Fibroblast of lung (primary cell): ENCODE measurements at regions not wholly inside any gene's neighbourhood (a gene's known extent, or its start where the extent isn't known, plus 50 kb on each side); places are given as distances from the start of the nearest gene placed in this dataset.

Experiments
- DNase-seq, 2 donors: peaks; one replicate each; pipeline versions ENCODE4 v3.0.0 to v3.0.0-alpha.2; 2010; ENCODE audit warnings: low read depth in 2 of 2
- H2AFZ ChIP-seq: 2 replicates; pipeline ENCODE4 v1.5.1; 2012; ENCODE audit warnings: low read length, control low read depth, inconsistent platforms
- H3K27ac ChIP-seq: 2 replicates; pipeline ENCODE4 v1.5.1; 2011; ENCODE audit warnings: low read length, control low read depth; ENCODE audit not compliant: insufficient read depth
- H3K27me3 ChIP-seq: 2 replicates; pipeline ENCODE4 v1.5.1; 2011; ENCODE audit warnings: mild to moderate bottlenecking, low read length; ENCODE audit not compliant: control insufficient read depth, insufficient read depth
- H3K36me3 ChIP-seq: 2 replicates; pipeline ENCODE4 v1.5.1; 2011; ENCODE audit warnings: low read length; ENCODE audit not compliant: control insufficient read depth, insufficient read depth
- H3K4me1 ChIP-seq: 2 replicates; pipeline ENCODE4 v1.5.1; 2011; ENCODE audit warnings: low read length; ENCODE audit not compliant: control insufficient read depth, insufficient read depth; ENCODE audit errors: extremely low read depth
- H3K4me2 ChIP-seq: 2 replicates; pipeline ENCODE4 v1.5.1; 2011; ENCODE audit warnings: low read length, control low read depth; ENCODE audit not compliant: insufficient read depth; ENCODE audit errors: extremely low read depth
- H3K4me3 ChIP-seq, 4 experiments: fragments of 200-600 bp in 1 of 4; sonication (generic) in 1 of 4; replicated peaks in 1 of 4; 2 replicates each; pipeline ENCODE4 v1.5.1; 2011 to 2016; ENCODE audit warnings: low read length in 4 of 4, low read depth in 3 of 4, mild to moderate bottlenecking in 3 of 4, control low read depth in 2 of 4, inconsistent platforms in 1 of 4, mixed read lengths in 1 of 4; ENCODE audit not compliant: insufficient read depth in 1 of 4; ENCODE audit errors: control extremely low read depth in 1 of 4
- H3K79me2 ChIP-seq: 2 replicates; pipeline ENCODE4 v1.5.1; 2012; ENCODE audit warnings: mild to moderate bottlenecking, low read length, inconsistent platforms; ENCODE audit not compliant: control insufficient read depth, insufficient read depth
- H3K9ac ChIP-seq: 2 replicates; pipeline ENCODE4 v1.5.1; 2011; ENCODE audit warnings: mild to moderate bottlenecking, low read length, control low read depth; ENCODE audit not compliant: insufficient read depth
- H3K9me3 ChIP-seq: 2 replicates; pipeline ENCODE4 v1.5.1; 2012; ENCODE audit warnings: low read depth, low read length; ENCODE audit not compliant: control insufficient read depth, insufficient read depth
- H4K20me1 ChIP-seq: 2 replicates; pipeline ENCODE4 v1.5.1; 2011; ENCODE audit warnings: low read length; ENCODE audit not compliant: control insufficient read depth, insufficient read depth; ENCODE audit errors: extremely low read depth
- CTCF ChIP-seq, 2 donors: IDR thresholded peaks in 1 of 2; conservative IDR thresholded peaks in 1 of 2; 1 replicate in 1 of 2; 2 replicates in 1 of 2; pipeline ENCODE4 v1.5.1; 2011 to 2012; ENCODE audit warnings: low read length in 2 of 2, control low read depth in 1 of 2, inconsistent platforms in 1 of 2, low read depth in 1 of 2, mild to moderate bottlenecking in 1 of 2
- EZH2 ChIP-seq: IDR thresholded peaks from 2 replicates; pipeline ENCODE4 v1.5.1; 2012; ENCODE audit warnings: low read length, control low read depth, mild to moderate bottlenecking; ENCODE audit errors: missing control alignments

- H3K27ac ChIP-seq = no peak overlapping the region
- no peak for DNase-seq
- TF ChIP-seq EZH2 (no peak), CTCF (conservative IDR thresholded peaks at IDR 0.05 in 1 of 2, IDR thresholded peaks at IDR 0.05 in 1 of 2; ENCODE audit: low read depth in 1 of 2, low read length in 2 of 2) (no peak)
Observed at GRCh38 chr10:57202356-57202755, 841.3 kb upstream of the ZWINT start.

GRCh38 chr10:57188846-57189245 is 827.8 kb upstream of the ZWINT start:
- no peaks in the 10 kb centered on the region for H3K9me3 ChIP-seq
- H4K20me1 ChIP-seq = no peaks in the 10 kb centered on the region
- H3K4me1 ChIP-seq = no peaks in the 10 kb centered on the region
- H3K9ac ChIP-seq = no peak overlapping the region
- no peak overlapping the region for H2AFZ ChIP-seq
- TF ChIP-seq EZH2 (no peak), CTCF (conservative IDR thresholded peaks at IDR 0.05 in 1 of 2, IDR thresholded peaks at IDR 0.05 in 1 of 2; ENCODE audit: low read depth in 1 of 2, low read length in 2 of 2) (no peak)
- no peak for DNase-seq
- H3K27ac ChIP-seq = no peak overlapping the region
- no peaks in the 10 kb centered on the region for H3K36me3 ChIP-seq
- H3K4me2 ChIP-seq = no peak overlapping the region
- H3K79me2 ChIP-seq = no peaks in the 10 kb centered on the region
- no peaks in the 10 kb centered on the region for H3K27me3 ChIP-seq
- no peak overlapping the region for H3K4me3 ChIP-seq

More at GRCh38 chr10:57202356-57202755, 841.3 kb upstream of the ZWINT start:
- H3K4me2 ChIP-seq = no peak overlapping the region
- H2AFZ ChIP-seq = no peak overlapping the region
- H3K4me3 ChIP-seq = no peak overlapping the region
- H3K79me2 ChIP-seq = no peaks in the 10 kb centered on the region
- H4K20me1 ChIP-seq = no peaks in the 10 kb centered on the region
- H3K4me1 ChIP-seq = no peaks in the 10 kb centered on the region
- no peak overlapping the region for H3K9ac ChIP-seq
- H3K36me3 ChIP-seq = no peaks in the 10 kb centered on the region
- no peaks in the 10 kb centered on the region for H3K9me3 ChIP-seq
- H3K27me3 ChIP-seq = no peaks in the 10 kb centered on the region

GRCh38 chr10:57186201-57186600 is 825.1 kb upstream of the ZWINT start:
- no peaks in the 10 kb centered on the region for H3K27me3 ChIP-seq
- no peaks in the 10 kb centered on the region for H3K9me3 ChIP-seq
- no peaks in the 10 kb centered on the region for H3K79me2 ChIP-seq
- H3K4me2 ChIP-seq = no peak overlapping the region
- no peak for DNase-seq
- H3K27ac ChIP-seq = no peak overlapping the region
- no peaks in the 10 kb centered on the region for H3K36me3 ChIP-seq
- no peak overlapping the region for H3K4me3 ChIP-seq
- H3K9ac ChIP-seq = no peak overlapping the region
- H3K4me1 ChIP-seq = no peaks in the 10 kb centered on the region
- H4K20me1 ChIP-seq = no peaks in the 10 kb centered on the region
- H2AFZ ChIP-seq = no peak overlapping the region
- TF ChIP-seq CTCF (conservative IDR thresholded peaks at IDR 0.05 in 1 of 2, IDR thresholded peaks at IDR 0.05 in 1 of 2; ENCODE audit: low read depth in 1 of 2, low read length in 2 of 2) (no peak), EZH2 (no peak)
